IMR-90 (cell line): ENCODE measurements at regions not wholly inside any gene's neighbourhood (a gene's known extent, or its start where the extent isn't known, plus 50 kb on each side); places are given as distances from the start of the nearest gene placed in this dataset.

Experiments
- ATAC-seq: fragments of 200-7000 bp; cut with Tn5 transposase; 2 replicates; pipeline ENCODE4 v1.9.1; 2020; ENCODE audit warnings: low read depth, mild to moderate bottlenecking, moderate library complexity
- BruUV-seq: library from RNA; stranded (reverse); fragments of 400-500 nt; replicated peaks from 2 replicates; lab custom pipeline; 2021; lab: Mats Ljungman, UMichigan
- CTCF ChIA-PET: fragments of 300-600 bp; formaldehyde crosslinking; extraction: SDS; loops from one replicate; lab custom pipeline; 2021; ENCODE audit warnings: antibody characterized with exemption; lab: Yijun Ruan, JAX
- POLR2A ChIA-PET: fragments of 300-600 bp; sonication (Branson Sonifier 250); formaldehyde crosslinking; loops from one replicate; lab custom pipeline; 2022; ENCODE audit warnings: antibody characterized with exemption; ENCODE audit not compliant: unreplicated experiment; lab: Charles Lee
- DNase-seq: peaks from one replicate; pipeline ENCODE4 v3.0.0; 2013
- H2AFZ ChIP-seq: replicated peaks from 2 replicates; pipeline ENCODE3; 2013; ENCODE audit warnings: low read length, mild to moderate bottlenecking; ENCODE audit not compliant: poor library complexity
- H2AK5ac ChIP-seq: 2 replicates; pipeline ENCODE4 v1.6.1; 2013; ENCODE audit warnings: low read depth, low read length, inconsistent platforms
- H2AK9ac ChIP-seq: replicated peaks from 2 replicates; pipeline ENCODE3; 2013; ENCODE audit warnings: mild to moderate bottlenecking, low read depth, low read length, moderate library complexity; ENCODE audit not compliant: poor library complexity
- H2BK120ac ChIP-seq: 2 replicates; pipeline ENCODE4 v1.6.1; 2013; ENCODE audit warnings: low read depth, low read length, inconsistent platforms
- H2BK15ac ChIP-seq: 3 replicates; pipeline ENCODE4 v1.6.1; 2013; ENCODE audit warnings: low read depth, low read length, inconsistent platforms
- H2BK20ac ChIP-seq: 2 replicates; pipeline ENCODE4 v1.6.1; 2013; ENCODE audit warnings: low read depth, mild to moderate bottlenecking, inconsistent platforms, low read length, moderate library complexity
- H2BK5ac ChIP-seq: 2 replicates; pipeline ENCODE4 v1.6.1; 2013; ENCODE audit warnings: mild to moderate bottlenecking, low read depth, low read length, inconsistent platforms; ENCODE audit not compliant: poor library complexity, severe bottlenecking
- H3K14ac ChIP-seq: replicated peaks from 2 replicates; pipeline ENCODE4 v1.6.1; 2013; ENCODE audit warnings: low read depth, low read length, inconsistent platforms
- H3K18ac ChIP-seq: 2 replicates; pipeline ENCODE4 v1.6.1; 2013; ENCODE audit warnings: low read depth, low read length, control low read depth
- H3K23ac ChIP-seq: 2 replicates; pipeline ENCODE4 v1.6.1; 2013; ENCODE audit warnings: low read depth, low read length, inconsistent platforms
- H3K27ac ChIP-seq: 2 replicates; pipeline ENCODE4 v1.5.1; 2013; ENCODE audit warnings: mild to moderate bottlenecking, control low read depth, low read length; ENCODE audit not compliant: insufficient read depth
- H3K27me3 ChIP-seq: 2 replicates; pipeline ENCODE4 v1.6.1; 2013; ENCODE audit warnings: low read length; ENCODE audit not compliant: control insufficient read depth, insufficient read depth
- H3K36me3 ChIP-seq: 2 replicates; pipeline ENCODE4 v1.6.1; 2013; ENCODE audit warnings: low read length, mixed read lengths; ENCODE audit not compliant: control insufficient read depth, insufficient read depth
- H3K4ac ChIP-seq: 2 replicates; pipeline ENCODE4 v1.6.1; 2013; ENCODE audit warnings: low read depth, low read length, inconsistent platforms
- H3K4me1 ChIP-seq: 2 replicates; pipeline ENCODE4 v1.6.1; 2013; ENCODE audit warnings: low read length, mixed read lengths; ENCODE audit not compliant: control insufficient read depth, insufficient read depth
- H3K4me2 ChIP-seq: 2 replicates; pipeline ENCODE4 v1.6.1; 2013; ENCODE audit warnings: low read depth, mild to moderate bottlenecking, control low read depth, low read length, moderate library complexity
- H3K4me3 ChIP-seq: 2 replicates; pipeline ENCODE4 v1.5.1; 2013; ENCODE audit warnings: low read depth, mild to moderate bottlenecking, control low read depth, low read length, moderate library complexity; ENCODE audit not compliant: insufficient read depth
- H3K56ac ChIP-seq: 2 replicates; pipeline ENCODE4 v1.6.1; 2013; ENCODE audit warnings: low read length, inconsistent platforms; ENCODE audit not compliant: insufficient read depth; ENCODE audit errors: extremely low read depth
- H3K79me1 ChIP-seq, 2 experiments: 2 replicates each; pipeline ENCODE4 v1.6.1; 2013; ENCODE audit warnings: low read length in 2 of 2, inconsistent platforms in 1 of 2, low read depth in 1 of 2
- H3K9ac ChIP-seq: 2 replicates; pipeline ENCODE4 v1.6.1; 2013; ENCODE audit warnings: low read depth, low read length, control low read depth
- H3K9me1 ChIP-seq: 2 replicates; pipeline ENCODE4 v1.6.1; 2013; ENCODE audit warnings: low read length, inconsistent platforms; ENCODE audit not compliant: insufficient read depth
- H3K9me3 ChIP-seq: 2 replicates; pipeline ENCODE4 v1.6.1; 2013; ENCODE audit warnings: low read length; ENCODE audit not compliant: control insufficient read depth, insufficient read depth
- H4K20me1 ChIP-seq: 2 replicates; pipeline ENCODE4 v1.6.1; 2013; ENCODE audit warnings: low read length, inconsistent platforms; ENCODE audit not compliant: insufficient read depth
- H4K5ac ChIP-seq: 2 replicates; pipeline ENCODE4 v1.6.1; 2013; ENCODE audit warnings: mild to moderate bottlenecking, low read depth, low read length, control low read depth
- H4K8ac ChIP-seq, 2 experiments: 2 replicates each; pipeline ENCODE4 v1.6.1; 2013; ENCODE audit warnings: low read depth in 2 of 2, low read length in 2 of 2, control low read depth in 1 of 2, inconsistent platforms in 1 of 2
- H4K91ac ChIP-seq: 2 replicates; pipeline ENCODE4 v1.6.1; 2013; ENCODE audit warnings: low read depth, low read length, inconsistent platforms; ENCODE audit not compliant: insufficient read depth
- BHLHE40 ChIP-seq: fragments of 150-350 bp; IDR thresholded peaks from 2 replicates; pipeline ENCODE4 v1.6.1; 2016; ENCODE audit warnings: mild to moderate bottlenecking, low read depth, low read length
- CEBPB ChIP-seq: IDR thresholded peaks from 2 replicates; pipeline ENCODE4 v1.6.1; 2012; ENCODE audit warnings: low read depth, low read length, improper control_type of control experiment
- CHD1 ChIP-seq: IDR thresholded peaks from 2 replicates; pipeline ENCODE4 v1.6.1; 2012; ENCODE audit warnings: low read depth, low read length, improper control_type of control experiment
- CTCF ChIP-seq: conservative IDR thresholded peaks from 2 replicates; pipeline ENCODE4 v1.5.1; 2012; ENCODE audit warnings: mild to moderate bottlenecking, low read depth, low read length, improper control_type of control experiment
- FOS ChIP-seq: fragments of 150-350 bp; IDR thresholded peaks from 2 replicates; pipeline ENCODE4 v1.6.1; 2016; ENCODE audit warnings: low read depth, low read length
- MAFK ChIP-seq: IDR thresholded peaks from 2 replicates; pipeline ENCODE4 v1.6.1; 2012; ENCODE audit warnings: low read depth, low read length, improper control_type of control experiment
- MAZ ChIP-seq: IDR thresholded peaks from 2 replicates; pipeline ENCODE4 v1.6.1; 2012; ENCODE audit warnings: low read depth, mild to moderate bottlenecking, low read length, improper control_type of control experiment, moderate library complexity, borderline replicate concordance
- MXI1 ChIP-seq: IDR thresholded peaks from 2 replicates; pipeline ENCODE4 v1.6.1; 2012; ENCODE audit warnings: low read depth, mild to moderate bottlenecking, low read length, moderate library complexity, borderline replicate concordance
- NFE2L2 ChIP-seq: fragments of 150-350 bp; IDR thresholded peaks from 2 replicates; pipeline ENCODE4 v1.6.1; 2016; ENCODE audit warnings: low read depth, mild to moderate bottlenecking, low read length
- POLR2A ChIP-seq: IDR thresholded peaks from 2 replicates; pipeline ENCODE4 v1.6.1; 2012; ENCODE audit warnings: mild to moderate bottlenecking, low read depth, low read length
- RAD21 ChIP-seq: IDR thresholded peaks from 2 replicates; pipeline ENCODE4 v1.6.1; 2012; ENCODE audit warnings: low read length, improper control_type of control experiment
- RCOR1 ChIP-seq: IDR thresholded peaks from 2 replicates; pipeline ENCODE4 v1.6.1; 2012; ENCODE audit warnings: mild to moderate bottlenecking, low read length, improper control_type of control experiment; ENCODE audit not compliant: insufficient replicate concordance
- RFX5 ChIP-seq: IDR thresholded peaks from 2 replicates; pipeline ENCODE4 v1.8.0; 2012; ENCODE audit warnings: low read depth, mild to moderate bottlenecking, low read length, moderate library complexity
- SMC3 ChIP-seq: fragments of 150-350 bp; IDR thresholded peaks from 2 replicates; pipeline ENCODE4 v1.6.1; 2016; ENCODE audit warnings: low read depth, mild to moderate bottlenecking, antibody characterized with exemption, low read length, moderate library complexity
- WGBS, 2 experiments: methylation state at CpG; one replicate each; pipeline versions ENCODE4 v1.1.5 to v1.1.7; 2013; ENCODE audit warnings: missing lambda C conversion rate in 2 of 2; ENCODE audit not compliant: insufficient read length in 1 of 2; ENCODE audit errors: extremely low coverage in 2 of 2; 5-methylcytosine and 5-hydroxymethylcytosine counted together
- dilution Hi-C: fragments of 300-500 bp; cut with HindIII; formaldehyde crosslinking; loops from one replicate; pipeline ENCODE4 v1.14.3; 2018; ENCODE audit warnings: low sequenced_read_pairs; ENCODE audit not compliant: unreplicated experiment
- in situ Hi-C: fragments of 300-500 bp; cut with MboI; formaldehyde crosslinking; loops from 3 replicates; pipeline ENCODE4 v1.14.3; 2019; ENCODE audit warnings: low sequenced_read_pairs, inconsistent platforms, mixed read lengths
- intact Hi-C: fragments of 100-400 bp; cut with micrococcal nuclease; formaldehyde crosslinking; loops from 2 replicates; pipeline ENCODE4 v1.10.0; 2022
- TF ChIP-seq, protein P1 (sequence below): fragments of 150-350 bp; IDR thresholded peaks from 2 replicates; pipeline ENCODE4 v1.6.1; 2017; ENCODE audit warnings: mild to moderate bottlenecking, antibody characterized with exemption, low read length, low read depth
- TF ChIP-seq, protein P2 (sequence below): fragments of 150-350 bp; IDR thresholded peaks from 2 replicates; pipeline ENCODE4 v1.6.1; 2016; ENCODE audit warnings: low read depth, mild to moderate bottlenecking, low read length, moderate library complexity, borderline replicate concordance

GRCh38 chr20:24411003-24411833, 58.2 kb upstream of the SYNDIG1 start:
- Histone ChIP-seq H2BK120ac (no peak overlapping the region), H4K5ac (no peak overlapping the region), H3K4ac (no peak overlapping the region), H2AK9ac (no peak overlapping the region), H4K8ac (no peak overlapping the region), H3K9me3 (peaks cover 6% of the 10 kb centered on the region), H3K4me3 (no peak overlapping the region), H2BK20ac (no peak overlapping the region), H3K79me1 (no peaks in the 10 kb centered on the region), H3K4me2 (no peak overlapping the region), H3K9me1 (no peaks in the 10 kb centered on the region), H2AK5ac (no peak overlapping the region), H3K4me1 (no peaks in the 10 kb centered on the region), H3K27ac (no peak overlapping the region), H3K9ac (no peak overlapping the region), H3K23ac (no peak overlapping the region), H3K18ac (no peak overlapping the region), H3K56ac (no peak overlapping the region), H3K36me3 (no peaks in the 10 kb centered on the region), H4K91ac (no peak overlapping the region), H2BK15ac (no peak overlapping the region), H3K27me3 (no peaks in the 10 kb centered on the region), H4K20me1 (no peaks in the 10 kb centered on the region), H2AFZ (no peak overlapping the region), H2BK5ac (no peak overlapping the region), H3K14ac (no peak overlapping the region)
- no peak for TF ChIP-seq RAD21
- no peak for TF ChIP-seq FOS
- TF ChIP-seq MAFK, result no peak
- TF ChIP-seq SMC3, result no peak
- no peak for TF ChIP-seq CEBPB
- TF ChIP-seq CHD1, result no peak
- TF ChIP-seq BHLHE40, result no peak
- TF ChIP-seq CTCF, result no peak
- no peak for TF ChIP-seq NFE2L2
- no peak for TF ChIP-seq MXI1
- TF ChIP-seq, protein P1, sequence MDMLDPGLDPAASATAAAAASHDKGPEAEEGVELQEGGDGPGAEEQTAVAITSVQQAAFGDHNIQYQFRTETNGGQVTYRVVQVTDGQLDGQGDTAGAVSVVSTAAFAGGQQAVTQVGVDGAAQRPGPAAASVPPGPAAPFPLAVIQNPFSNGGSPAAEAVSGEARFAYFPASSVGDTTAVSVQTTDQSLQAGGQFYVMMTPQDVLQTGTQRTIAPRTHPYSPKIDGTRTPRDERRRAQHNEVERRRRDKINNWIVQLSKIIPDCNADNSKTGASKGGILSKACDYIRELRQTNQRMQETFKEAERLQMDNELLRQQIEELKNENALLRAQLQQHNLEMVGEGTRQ, result no peak
- TF ChIP-seq RFX5, result no peak
- TF ChIP-seq RCOR1, result no peak
- no peak for TF ChIP-seq MAZ
- TF ChIP-seq POLR2A, result no peak
- TF ChIP-seq, protein P2, sequence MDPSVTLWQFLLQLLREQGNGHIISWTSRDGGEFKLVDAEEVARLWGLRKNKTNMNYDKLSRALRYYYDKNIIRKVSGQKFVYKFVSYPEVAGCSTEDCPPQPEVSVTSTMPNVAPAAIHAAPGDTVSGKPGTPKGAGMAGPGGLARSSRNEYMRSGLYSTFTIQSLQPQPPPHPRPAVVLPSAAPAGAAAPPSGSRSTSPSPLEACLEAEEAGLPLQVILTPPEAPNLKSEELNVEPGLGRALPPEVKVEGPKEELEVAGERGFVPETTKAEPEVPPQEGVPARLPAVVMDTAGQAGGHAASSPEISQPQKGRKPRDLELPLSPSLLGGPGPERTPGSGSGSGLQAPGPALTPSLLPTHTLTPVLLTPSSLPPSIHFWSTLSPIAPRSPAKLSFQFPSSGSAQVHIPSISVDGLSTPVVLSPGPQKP, result no peak
- ChIA-PET CTCF (no interaction called here), POLR2A (no interaction called here)
- in situ Hi-C loops (no loop called here), intact Hi-C loops (no loop called here), dilution Hi-C loops (no loop called here)
- 74% methylated on average over 8 of the region's 17 CpGs; no CpG with 5 or more reads in 1 of the 2 experiments for WGBS, 2 experiments
- ATAC-seq (no peak), DNase-seq (no peak)
- BruUV-seq, result no TSS peak
